ENCODE measurements at regions not wholly inside any gene's neighbourhood (a gene's known extent, or its start where the extent isn't known, plus 50 kb on each side); places are given as distances from the start of the nearest gene placed in this dataset.

DNA sequence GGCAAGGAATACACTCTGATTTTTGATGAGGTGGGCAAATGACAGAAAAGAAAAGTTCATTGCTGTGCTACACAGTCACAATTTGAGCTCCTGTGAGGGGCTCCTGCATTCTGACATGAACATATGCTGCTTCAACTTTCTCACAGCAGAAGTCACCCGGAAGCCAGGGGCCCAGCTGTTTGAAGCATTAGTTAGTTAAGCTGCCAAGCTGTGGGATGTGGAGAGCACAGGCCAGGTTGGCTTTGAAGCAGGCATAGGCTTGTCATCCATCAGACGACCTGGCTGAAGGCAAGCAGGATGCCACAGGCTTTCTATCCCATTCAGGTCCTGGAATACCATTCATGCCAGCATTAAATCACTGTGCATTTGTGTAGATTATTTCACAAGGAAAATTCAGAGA lies 63.1 kb downstream of the MTNR1B start:
- Histone ChIP-seq H3K4me3 (no peak overlapping the region), H3K9me3 (no peaks in the 10 kb centered on the region), H3K27ac (no peak overlapping the region), H3K27me3 (no peaks in the 10 kb centered on the region), H3K4me1 (no peaks in the 10 kb centered on the region), H3K36me3 (no peaks in the 10 kb centered on the region)
- DNase-seq, result no peak
- no peak for TF ChIP-seq POLR2A (IDR thresholded peaks at IDR 0.05)
- TF ChIP-seq, protein P1, sequence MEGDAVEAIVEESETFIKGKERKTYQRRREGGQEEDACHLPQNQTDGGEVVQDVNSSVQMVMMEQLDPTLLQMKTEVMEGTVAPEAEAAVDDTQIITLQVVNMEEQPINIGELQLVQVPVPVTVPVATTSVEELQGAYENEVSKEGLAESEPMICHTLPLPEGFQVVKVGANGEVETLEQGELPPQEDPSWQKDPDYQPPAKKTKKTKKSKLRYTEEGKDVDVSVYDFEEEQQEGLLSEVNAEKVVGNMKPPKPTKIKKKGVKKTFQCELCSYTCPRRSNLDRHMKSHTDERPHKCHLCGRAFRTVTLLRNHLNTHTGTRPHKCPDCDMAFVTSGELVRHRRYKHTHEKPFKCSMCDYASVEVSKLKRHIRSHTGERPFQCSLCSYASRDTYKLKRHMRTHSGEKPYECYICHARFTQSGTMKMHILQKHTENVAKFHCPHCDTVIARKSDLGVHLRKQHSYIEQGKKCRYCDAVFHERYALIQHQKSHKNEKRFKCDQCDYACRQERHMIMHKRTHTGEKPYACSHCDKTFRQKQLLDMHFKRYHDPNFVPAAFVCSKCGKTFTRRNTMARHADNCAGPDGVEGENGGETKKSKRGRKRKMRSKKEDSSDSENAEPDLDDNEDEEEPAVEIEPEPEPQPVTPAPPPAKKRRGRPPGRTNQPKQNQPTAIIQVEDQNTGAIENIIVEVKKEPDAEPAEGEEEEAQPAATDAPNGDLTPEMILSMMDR (IDR thresholded peaks at IDR 0.05), result no peak
- intact Hi-C loops (cut with DNase I; ENCODE audit: low total_unique reads), result no loop called here

DNA sequence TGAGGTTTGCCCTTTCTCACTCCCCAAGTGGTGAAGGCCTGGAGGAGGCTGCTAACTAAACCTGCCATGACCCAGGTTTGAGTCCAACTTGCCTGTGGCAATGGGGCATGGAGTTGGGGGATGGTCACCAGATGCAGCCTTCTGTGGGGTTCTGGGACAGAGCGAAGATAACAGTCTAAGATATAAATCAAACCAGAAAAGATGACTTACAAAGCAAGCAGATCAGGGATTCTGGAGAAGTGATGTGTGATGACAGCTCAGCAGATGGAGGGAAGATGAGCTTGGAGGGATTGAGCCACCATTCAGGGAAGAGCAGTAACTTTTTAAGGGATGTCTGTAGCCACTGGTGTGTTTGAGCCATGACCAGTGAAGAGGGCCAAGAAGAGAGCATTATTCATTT lies 63.6 kb downstream of the MTNR1B start:
- no peak for TF ChIP-seq POLR2A (IDR thresholded peaks at IDR 0.05)
- TF ChIP-seq, protein P1 (IDR thresholded peaks at IDR 0.05), result no peak
- no peak for DNase-seq
- Histone ChIP-seq H3K27me3 (no peaks in the 10 kb centered on the region), H3K27ac (no peak overlapping the region), H3K36me3 (no peaks in the 10 kb centered on the region), H3K4me1 (no peaks in the 10 kb centered on the region), H3K4me3 (no peak overlapping the region), H3K9me3 (no peaks in the 10 kb centered on the region)
- intact Hi-C loops (cut with DNase I; ENCODE audit: low total_unique reads), result no loop called here

DNA sequence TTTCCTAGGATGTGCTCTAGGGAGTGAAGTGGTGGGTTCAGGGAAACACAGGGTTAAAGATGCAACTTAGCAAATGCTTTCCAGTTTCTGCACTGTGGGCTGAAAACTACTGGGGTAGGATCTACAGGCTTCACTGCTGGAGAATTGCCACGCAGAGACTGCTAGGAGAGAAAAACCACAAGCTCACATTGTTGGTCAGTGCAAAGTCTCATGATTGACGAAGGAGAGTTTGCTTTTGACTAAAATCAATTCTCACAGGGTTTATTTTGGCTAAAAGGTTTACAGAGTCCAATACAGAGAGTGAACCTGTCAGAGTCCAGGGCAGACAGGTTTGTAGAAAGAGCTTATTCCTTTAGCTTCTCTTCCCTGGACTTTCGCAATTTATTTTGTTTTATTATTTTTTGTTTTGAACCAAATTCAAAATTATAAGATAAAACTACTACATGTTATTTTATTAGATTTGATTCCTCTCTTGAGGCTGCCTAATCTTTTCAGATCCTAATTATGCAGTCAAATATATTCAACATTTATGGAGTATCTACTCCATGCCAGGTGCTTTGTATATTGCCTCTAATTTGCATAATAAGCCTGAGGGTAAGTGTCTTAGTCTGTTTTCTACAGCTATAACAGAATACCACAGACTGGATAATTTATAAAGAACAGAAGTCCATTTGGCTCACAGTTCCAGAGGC lies 64.7 kb downstream of the MTNR1B start:
- H3K36me3 ChIP-seq, result no peaks in the 10 kb centered on the region
- TF ChIP-seq, protein P1 (IDR thresholded peaks at IDR 0.05), result no peak
- no peak for TF ChIP-seq POLR2A (IDR thresholded peaks at IDR 0.05)

DNA sequence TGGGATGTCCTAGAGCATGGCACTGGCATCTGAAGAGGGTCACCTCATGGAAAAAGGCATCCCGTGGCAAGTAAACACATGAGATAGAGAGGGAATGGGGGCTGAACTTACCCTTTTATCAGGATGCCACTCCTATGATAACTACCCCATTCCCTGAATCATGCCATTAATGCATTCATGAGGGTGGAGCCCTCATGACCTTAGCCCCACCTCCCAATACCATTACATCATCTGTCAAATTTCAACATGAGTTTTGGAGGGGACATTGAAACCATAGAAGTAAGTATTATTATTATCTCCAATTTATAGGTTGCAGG lies 65.2 kb downstream of the MTNR1B start:
- Histone ChIP-seq H3K9me3 (no peaks in the 10 kb centered on the region), H3K27ac (no peak overlapping the region), H3K36me3 (no peaks in the 10 kb centered on the region), H3K4me3 (no peak overlapping the region), H3K4me1 (no peaks in the 10 kb centered on the region), H3K27me3 (no peaks in the 10 kb centered on the region)
- no peak for TF ChIP-seq POLR2A (IDR thresholded peaks at IDR 0.05)
- TF ChIP-seq, protein P1 (IDR thresholded peaks at IDR 0.05), result no peak
- no peak for DNase-seq
- intact Hi-C loops (cut with DNase I; ENCODE audit: low total_unique reads), result no loop called here

More for the DNA sequence above, 64.7 kb downstream of the MTNR1B start:
- no peak for DNase-seq
- no peaks in the 10 kb centered on the region for H3K27me3 ChIP-seq
- H3K9me3 ChIP-seq, result no peaks in the 10 kb centered on the region
- H3K27ac ChIP-seq, result no peak overlapping the region
- no peaks in the 10 kb centered on the region for H3K4me1 ChIP-seq
- intact Hi-C loops (cut with DNase I; ENCODE audit: low total_unique reads), result no loop called here
- H3K4me3 ChIP-seq, result no peak overlapping the region

DNA sequence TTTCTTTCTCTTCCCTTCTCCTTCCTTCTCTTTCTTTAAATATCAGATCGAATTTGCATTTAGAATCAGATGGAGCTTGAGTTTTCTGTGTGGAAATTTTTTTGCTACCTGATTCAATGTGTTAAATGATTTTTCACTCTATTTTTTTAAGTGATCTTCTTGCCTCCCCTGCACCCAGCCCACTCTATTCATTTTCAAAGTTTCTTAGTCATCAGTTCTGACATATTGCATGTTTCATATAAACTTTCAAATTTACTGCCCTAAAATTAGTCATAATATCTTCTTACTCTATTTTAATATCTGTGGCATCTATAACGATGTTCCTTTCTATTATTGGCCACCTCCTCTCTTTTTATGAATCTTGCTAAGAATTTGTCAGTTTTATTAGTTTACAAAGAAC lies 69.1 kb downstream of the MTNR1B start:
- intact Hi-C loops (cut with DNase I; ENCODE audit: low total_unique reads), result no loop called here
- no peaks in the 10 kb centered on the region for H3K9me3 ChIP-seq

More for the DNA sequence above, 69.1 kb downstream of the MTNR1B start:
- Histone ChIP-seq H3K27ac (no peak overlapping the region), H3K27me3 (no peaks in the 10 kb centered on the region), H3K36me3 (no peaks in the 10 kb centered on the region), H3K4me3 (no peak overlapping the region), H3K4me1 (no peaks in the 10 kb centered on the region)
- DNase-seq, result no peak
- TF ChIP-seq POLR2A (IDR thresholded peaks at IDR 0.05), result no peak
- TF ChIP-seq, protein P1 (IDR thresholded peaks at IDR 0.05), result no peak
